ENCODE measurements at regions not wholly inside any gene's neighbourhood (a gene's known extent, or its start where the extent isn't known, plus 50 kb on each side); places are given as distances from the start of the nearest gene placed in this dataset.

DNA sequence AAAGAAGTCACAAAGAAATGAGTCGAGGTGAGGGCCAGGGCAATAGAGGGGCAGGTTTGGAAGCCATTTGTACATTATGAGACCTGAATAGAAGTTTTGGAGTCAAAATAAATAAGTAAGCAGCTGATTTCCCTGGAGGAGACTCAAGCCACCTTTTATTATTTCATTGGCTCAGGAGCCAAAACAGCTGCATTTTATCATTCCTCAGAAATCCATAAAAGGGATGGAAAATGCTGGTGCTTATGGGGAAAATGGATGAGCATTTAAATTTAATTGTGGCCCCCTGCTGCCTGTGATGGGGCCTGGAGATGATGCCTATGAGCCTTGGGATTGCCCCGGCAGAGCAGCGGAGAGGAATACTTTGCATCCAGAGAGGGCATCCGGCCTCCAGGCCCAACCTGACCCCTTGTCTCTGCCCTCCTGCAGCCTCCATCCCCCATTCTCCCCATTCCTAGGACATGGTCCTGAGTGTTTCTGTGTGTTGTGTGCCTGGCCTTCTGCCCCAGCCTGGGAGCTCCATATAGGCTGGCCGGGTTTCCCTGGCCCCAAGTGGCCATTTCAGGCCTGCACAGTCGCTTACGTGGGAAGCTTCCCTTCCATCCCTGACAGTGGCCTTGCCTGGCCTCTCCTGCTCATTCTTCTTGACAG, 296.8 kb upstream of the ZMIZ1 start:
- no TSS peak for BruUV-seq (replicated peaks)
- Histone ChIP-seq H4K20me1 (ENCODE audit: insufficient read depth, low read length) (no peaks in the 10 kb centered on the region), H3K9me2 (ENCODE audit: insufficient read depth, low read length) (no peaks in the 10 kb centered on the region), H3K4me2 (ENCODE audit: low read length) (no peak overlapping the region), H3K9me3 (ENCODE audit: low read length) (no peaks in the 10 kb centered on the region), H2AFZ (ENCODE audit: low read length) (no peak overlapping the region), H3K79me2 (ENCODE audit: insufficient read depth, low read depth, low read length) (no peaks in the 10 kb centered on the region), H3K4me1 (ENCODE audit: insufficient read depth, low read length, poor library complexity, severe bottlenecking) (no peaks in the 10 kb centered on the region), H3K4me3 (ENCODE audit: low read depth, low read length, poor library complexity, severe bottlenecking) (no peak overlapping the region), H3K27ac (ENCODE audit: low read depth, low read length, poor library complexity, severe bottlenecking) (no peak overlapping the region), H3K36me3 (ENCODE audit: insufficient read depth, low read length) (no peaks in the 10 kb centered on the region)
- intact Hi-C loops (cut with micrococcal nuclease; ENCODE audit: unreplicated experiment): no loop called here
- CTCF ChIA-PET (ENCODE audit: unreplicated experiment): interaction anchor here (0.6 kb wide), 1 partner anchor 9 kb away, joined by 3 read pairs; no protein-coding TSS in a partner anchor
- no peak for TF ChIP-seq EZH2phosphoT487 (IDR thresholded peaks at IDR 0.05; ENCODE audit: borderline replicate concordance, low read depth, low read length)
- TF ChIP-seq, protein P1, sequence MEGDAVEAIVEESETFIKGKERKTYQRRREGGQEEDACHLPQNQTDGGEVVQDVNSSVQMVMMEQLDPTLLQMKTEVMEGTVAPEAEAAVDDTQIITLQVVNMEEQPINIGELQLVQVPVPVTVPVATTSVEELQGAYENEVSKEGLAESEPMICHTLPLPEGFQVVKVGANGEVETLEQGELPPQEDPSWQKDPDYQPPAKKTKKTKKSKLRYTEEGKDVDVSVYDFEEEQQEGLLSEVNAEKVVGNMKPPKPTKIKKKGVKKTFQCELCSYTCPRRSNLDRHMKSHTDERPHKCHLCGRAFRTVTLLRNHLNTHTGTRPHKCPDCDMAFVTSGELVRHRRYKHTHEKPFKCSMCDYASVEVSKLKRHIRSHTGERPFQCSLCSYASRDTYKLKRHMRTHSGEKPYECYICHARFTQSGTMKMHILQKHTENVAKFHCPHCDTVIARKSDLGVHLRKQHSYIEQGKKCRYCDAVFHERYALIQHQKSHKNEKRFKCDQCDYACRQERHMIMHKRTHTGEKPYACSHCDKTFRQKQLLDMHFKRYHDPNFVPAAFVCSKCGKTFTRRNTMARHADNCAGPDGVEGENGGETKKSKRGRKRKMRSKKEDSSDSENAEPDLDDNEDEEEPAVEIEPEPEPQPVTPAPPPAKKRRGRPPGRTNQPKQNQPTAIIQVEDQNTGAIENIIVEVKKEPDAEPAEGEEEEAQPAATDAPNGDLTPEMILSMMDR (conservative IDR thresholded peaks at IDR 0.05; ENCODE audit: low read length): no peak
- POLR2A ChIA-PET: no interaction called here
- no peak for DNase-seq (ENCODE audit: low spot score)

DNA sequence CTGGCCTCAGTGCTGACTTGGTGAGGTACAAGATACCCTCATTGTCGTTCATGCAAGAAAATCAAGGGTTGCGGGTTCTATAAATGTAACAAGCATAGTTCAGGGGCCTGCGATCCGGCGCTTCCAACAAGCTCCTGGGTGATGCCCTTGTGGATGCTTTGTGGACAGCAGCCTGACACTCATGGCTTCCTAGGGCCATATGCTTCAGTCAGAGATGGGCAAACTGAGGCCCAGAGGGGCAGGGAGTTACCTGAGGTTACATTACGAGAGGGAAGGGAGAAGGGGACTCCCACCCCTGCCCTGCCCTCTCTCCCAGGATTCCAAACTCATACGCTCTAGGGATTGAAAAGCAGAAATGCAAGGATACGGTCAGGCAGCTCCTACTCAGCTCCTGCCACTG, 296.3 kb upstream of the ZMIZ1 start:
- no peaks in the 10 kb centered on the region for H3K79me2 ChIP-seq (ENCODE audit: insufficient read depth, low read depth, low read length)
- H2AFZ ChIP-seq (ENCODE audit: low read length): no peak overlapping the region
- no peaks in the 10 kb centered on the region for H3K9me2 ChIP-seq (ENCODE audit: insufficient read depth, low read length)
- ChIA-PET POLR2A (no interaction called here), CTCF (ENCODE audit: unreplicated experiment) (interaction anchor here (0.6 kb wide), 1 partner anchor 9 kb away, joined by 3 read pairs; no protein-coding TSS in a partner anchor)
- no peak for TF ChIP-seq EZH2phosphoT487 (IDR thresholded peaks at IDR 0.05; ENCODE audit: borderline replicate concordance, low read depth, low read length)
- TF ChIP-seq, protein P1 (conservative IDR thresholded peaks at IDR 0.05; ENCODE audit: low read length): no peak
- no peaks in the 10 kb centered on the region for H3K9me3 ChIP-seq (ENCODE audit: low read length)
- no peak for DNase-seq (ENCODE audit: low spot score)
- H3K27ac ChIP-seq (ENCODE audit: low read depth, low read length, poor library complexity, severe bottlenecking): no peak overlapping the region
- H4K20me1 ChIP-seq (ENCODE audit: insufficient read depth, low read length): no peaks in the 10 kb centered on the region
- H3K36me3 ChIP-seq (ENCODE audit: insufficient read depth, low read length): no peaks in the 10 kb centered on the region
- no peaks in the 10 kb centered on the region for H3K4me1 ChIP-seq (ENCODE audit: insufficient read depth, low read length, poor library complexity, severe bottlenecking)
- H3K4me2 ChIP-seq (ENCODE audit: low read length): no peak overlapping the region
- BruUV-seq (replicated peaks): no TSS peak
- H3K4me3 ChIP-seq (ENCODE audit: low read depth, low read length, poor library complexity, severe bottlenecking): no peak overlapping the region
- intact Hi-C loops (cut with micrococcal nuclease; ENCODE audit: unreplicated experiment): no loop called here

GRCh38 chr10:78772986-78773530, 295.7 kb upstream of the ZMIZ1 start:
- intact Hi-C loops (cut with micrococcal nuclease; ENCODE audit: unreplicated experiment): no loop called here
- CTCF ChIA-PET (ENCODE audit: unreplicated experiment): no interaction called here
- no peaks in the 10 kb centered on the region for H3K9me2 ChIP-seq (ENCODE audit: insufficient read depth, low read length)
- H4K20me1 ChIP-seq (ENCODE audit: insufficient read depth, low read length): no peaks in the 10 kb centered on the region
- no peaks in the 10 kb centered on the region for H3K9me3 ChIP-seq (ENCODE audit: low read length)
- POLR2A ChIA-PET: no interaction called here
- no peaks in the 10 kb centered on the region for H3K4me1 ChIP-seq (ENCODE audit: insufficient read depth, low read length, poor library complexity, severe bottlenecking)
- H3K4me2 ChIP-seq (ENCODE audit: low read length): no peak overlapping the region
- BruUV-seq (replicated peaks): no TSS peak
- no peak for DNase-seq (ENCODE audit: low spot score)
- no peak overlapping the region for H3K4me3 ChIP-seq (ENCODE audit: low read depth, low read length, poor library complexity, severe bottlenecking)
- no peak for TF ChIP-seq EZH2phosphoT487 (IDR thresholded peaks at IDR 0.05; ENCODE audit: borderline replicate concordance, low read depth, low read length)
- TF ChIP-seq, protein P1 (conservative IDR thresholded peaks at IDR 0.05; ENCODE audit: low read length): no peak
- no peaks in the 10 kb centered on the region for H3K79me2 ChIP-seq (ENCODE audit: insufficient read depth, low read depth, low read length)
- no peak overlapping the region for H3K27ac ChIP-seq (ENCODE audit: low read depth, low read length, poor library complexity, severe bottlenecking)
- H2AFZ ChIP-seq (ENCODE audit: low read length): no peak overlapping the region
- H3K36me3 ChIP-seq (ENCODE audit: insufficient read depth, low read length): no peaks in the 10 kb centered on the region

Measured in OCI-LY7 (cell line).